HEK293 (cell line): ENCODE measurements at regions not wholly inside any gene's neighbourhood (a gene's known extent, or its start where the extent isn't known, plus 50 kb on each side); places are given as distances from the start of the nearest gene placed in this dataset.

Experiments
- HOXD13 ChIP-seq: sonication (generic); formaldehyde crosslinking; IDR thresholded peaks from 2 replicates; pipeline ENCODE4 v1.8.0; 2022; ENCODE audit warnings: missing genetic modification reagents, borderline replicate concordance
- KLF10 ChIP-seq: fragments of 450-650 bp; IDR thresholded peaks from 2 replicates; pipeline ENCODE4 v1.5.1; 2018; ENCODE audit warnings: missing biosample characterization, mild to moderate bottlenecking, missing genetic modification characterization
- KLF9 ChIP-seq: fragments of 450-650 bp; formaldehyde crosslinking; IDR thresholded peaks from 2 replicates; pipeline ENCODE4 v1.5.1; 2016; ENCODE audit warnings: missing biosample characterization, missing genetic modification characterization, low read depth
- SP7 ChIP-seq: fragments of 450-650 bp; formaldehyde crosslinking; IDR thresholded peaks from 2 replicates; pipeline ENCODE4 v1.5.1; 2016; ENCODE audit warnings: missing biosample characterization, missing genetic modification characterization
- ZBTB7A ChIP-seq: fragments of 450-650 bp; formaldehyde crosslinking; IDR thresholded peaks from 2 replicates; pipeline ENCODE4 v1.5.1; 2016; ENCODE audit warnings: low read depth, missing biosample characterization, missing genetic modification characterization
- ZNF501 ChIP-seq: fragments of 450-650 bp; formaldehyde crosslinking; IDR thresholded peaks from 2 replicates; pipeline ENCODE4 v1.5.1; 2016; ENCODE audit warnings: missing biosample characterization, missing genetic modification characterization
- ZNF830 ChIP-seq: fragments of 450-650 bp; IDR thresholded peaks from 2 replicates; pipeline ENCODE4 v1.5.0; 2018; ENCODE audit warnings: missing biosample characterization, missing genetic modification characterization, low read depth, mild to moderate bottlenecking, moderate library complexity
- TF ChIP-seq, protein P1 (sequence below): fragments of 450-650 bp; formaldehyde crosslinking; IDR thresholded peaks from 2 replicates; pipeline ENCODE4 v1.5.1; 2016; ENCODE audit warnings: missing biosample characterization, missing genetic modification characterization
- TF ChIP-seq, protein P2 (sequence below): fragments of 450-650 bp; formaldehyde crosslinking; optimal IDR thresholded peaks from 2 replicates; pipeline ENCODE3; 2016; ENCODE audit warnings: missing biosample characterization, mild to moderate bottlenecking, missing genetic modification characterization
- TF ChIP-seq, protein P3 (sequence below): fragments of 450-650 bp; formaldehyde crosslinking; IDR thresholded peaks from 2 replicates; pipeline ENCODE4 v1.5.1; 2016; ENCODE audit warnings: missing biosample characterization, missing genetic modification characterization, low read depth
- TF ChIP-seq, protein P4 (sequence below): fragments of 450-650 bp; IDR thresholded peaks from 2 replicates; pipeline ENCODE4 v1.5.1; 2018; ENCODE audit warnings: missing biosample characterization, mild to moderate bottlenecking, missing genetic modification characterization
- TF ChIP-seq, protein P5 (sequence below): fragments of 450-650 bp; formaldehyde crosslinking; IDR thresholded peaks from 2 replicates; pipeline ENCODE4 v1.5.1; 2016; ENCODE audit warnings: missing biosample characterization, missing genetic modification characterization
- TF ChIP-seq, protein P6 (sequence below): fragments of 450-650 bp; formaldehyde crosslinking; IDR thresholded peaks from 2 replicates; pipeline ENCODE4 v1.5.1; 2016; ENCODE audit warnings: missing biosample characterization, missing genetic modification characterization
- TF ChIP-seq, protein P7 (sequence below): fragments of 450-650 bp; formaldehyde crosslinking; IDR thresholded peaks from 2 replicates; pipeline ENCODE4 v1.5.1; 2016; ENCODE audit warnings: missing biosample characterization, missing genetic modification characterization

DNA sequence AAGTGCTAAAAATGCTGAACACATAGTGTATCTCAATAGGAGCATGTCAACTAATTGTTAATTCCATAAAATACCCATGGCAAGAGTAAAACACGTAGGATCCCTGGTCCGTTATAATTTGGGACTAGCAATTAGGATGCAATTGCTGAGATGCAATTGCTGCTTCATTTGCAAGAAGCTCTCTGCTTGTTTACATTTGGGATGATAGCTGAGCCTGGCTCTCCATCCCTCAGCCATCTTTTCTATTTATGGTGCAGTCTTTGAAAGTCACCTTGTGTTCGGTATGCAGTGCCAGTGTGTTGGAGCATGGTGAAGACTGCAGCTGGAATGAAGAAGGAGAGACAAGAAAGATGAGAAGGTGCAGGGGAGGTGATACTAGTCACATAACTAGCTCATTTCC lies 191.3 kb downstream of the SNX10 start:
- TF ChIP-seq ZNF501 (tag by site-specific recombination) (no peak), ZBTB7A (no peak), ZNF830 (tag by site-specific recombination) (no peak), KLF9 (tag by site-specific recombination) (no peak), KLF10 (tag by site-specific recombination) (no peak), SP7 (tag by site-specific recombination) (no peak), HOXD13 (CRISPR knock-in tag) (no peak)
- TF ChIP-seq, protein P1, sequence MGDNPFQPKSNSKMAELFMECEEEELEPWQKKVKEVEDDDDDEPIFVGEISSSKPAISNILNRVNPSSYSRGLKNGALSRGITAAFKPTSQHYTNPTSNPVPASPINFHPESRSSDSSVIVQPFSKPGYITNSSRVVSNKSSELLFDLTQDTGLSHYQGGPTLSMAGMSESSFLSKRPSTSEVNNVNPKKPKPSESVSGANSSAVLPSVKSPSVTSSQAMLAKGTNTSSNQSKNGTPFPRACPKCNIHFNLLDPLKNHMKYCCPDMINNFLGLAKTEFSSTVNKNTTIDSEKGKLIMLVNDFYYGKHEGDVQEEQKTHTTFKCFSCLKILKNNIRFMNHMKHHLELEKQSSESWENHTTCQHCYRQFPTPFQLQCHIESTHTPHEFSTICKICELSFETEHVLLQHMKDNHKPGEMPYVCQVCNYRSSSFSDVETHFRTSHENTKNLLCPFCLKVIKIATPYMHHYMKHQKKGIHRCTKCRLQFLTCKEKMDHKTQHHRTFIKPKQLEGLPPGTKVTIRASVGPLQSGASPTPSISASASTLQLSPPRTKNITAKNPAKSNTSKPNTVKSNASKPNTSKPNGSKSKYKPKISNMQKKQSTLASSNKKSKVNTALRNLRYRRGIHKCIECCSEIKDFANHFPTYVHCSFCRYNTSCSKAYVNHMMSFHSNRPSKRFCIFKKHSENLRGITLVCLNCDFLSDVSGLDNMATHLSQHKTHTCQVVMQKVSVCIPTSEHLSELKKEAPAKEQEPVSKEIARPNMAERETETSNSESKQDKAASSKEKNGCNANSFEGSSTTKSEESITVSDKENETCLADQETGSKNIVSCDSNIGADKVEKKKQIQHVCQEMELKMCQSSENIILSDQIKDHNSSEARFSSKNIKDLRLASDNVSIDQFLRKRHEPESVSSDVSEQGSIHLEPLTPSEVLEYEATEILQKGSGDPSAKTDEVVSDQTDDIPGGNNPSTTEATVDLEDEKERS (tag by site-specific recombination) = no peak
- TF ChIP-seq, protein P2, sequence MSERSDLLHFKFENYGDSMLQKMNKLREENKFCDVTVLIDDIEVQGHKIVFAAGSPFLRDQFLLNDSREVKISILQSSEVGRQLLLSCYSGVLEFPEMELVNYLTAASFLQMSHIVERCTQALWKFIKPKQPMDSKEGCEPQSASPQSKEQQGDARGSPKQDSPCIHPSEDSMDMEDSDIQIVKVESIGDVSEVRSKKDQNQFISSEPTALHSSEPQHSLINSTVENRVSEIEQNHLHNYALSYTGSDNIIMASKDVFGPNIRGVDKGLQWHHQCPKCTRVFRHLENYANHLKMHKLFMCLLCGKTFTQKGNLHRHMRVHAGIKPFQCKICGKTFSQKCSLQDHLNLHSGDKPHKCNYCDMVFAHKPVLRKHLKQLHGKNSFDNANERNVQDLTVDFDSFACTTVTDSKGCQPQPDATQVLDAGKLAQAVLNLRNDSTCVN (tag by site-specific recombination) = no peak
- TF ChIP-seq, protein P3, sequence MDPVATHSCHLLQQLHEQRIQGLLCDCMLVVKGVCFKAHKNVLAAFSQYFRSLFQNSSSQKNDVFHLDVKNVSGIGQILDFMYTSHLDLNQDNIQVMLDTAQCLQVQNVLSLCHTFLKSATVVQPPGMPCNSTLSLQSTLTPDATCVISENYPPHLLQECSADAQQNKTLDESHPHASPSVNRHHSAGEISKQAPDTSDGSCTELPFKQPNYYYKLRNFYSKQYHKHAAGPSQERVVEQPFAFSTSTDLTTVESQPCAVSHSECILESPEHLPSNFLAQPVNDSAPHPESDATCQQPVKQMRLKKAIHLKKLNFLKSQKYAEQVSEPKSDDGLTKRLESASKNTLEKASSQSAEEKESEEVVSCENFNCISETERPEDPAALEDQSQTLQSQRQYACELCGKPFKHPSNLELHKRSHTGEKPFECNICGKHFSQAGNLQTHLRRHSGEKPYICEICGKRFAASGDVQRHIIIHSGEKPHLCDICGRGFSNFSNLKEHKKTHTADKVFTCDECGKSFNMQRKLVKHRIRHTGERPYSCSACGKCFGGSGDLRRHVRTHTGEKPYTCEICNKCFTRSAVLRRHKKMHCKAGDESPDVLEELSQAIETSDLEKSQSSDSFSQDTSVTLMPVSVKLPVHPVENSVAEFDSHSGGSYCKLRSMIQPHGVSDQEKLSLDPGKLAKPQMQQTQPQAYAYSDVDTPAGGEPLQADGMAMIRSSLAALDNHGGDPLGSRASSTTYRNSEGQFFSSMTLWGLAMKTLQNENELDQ (tag by site-specific recombination) = no peak
- TF ChIP-seq, protein P4, sequence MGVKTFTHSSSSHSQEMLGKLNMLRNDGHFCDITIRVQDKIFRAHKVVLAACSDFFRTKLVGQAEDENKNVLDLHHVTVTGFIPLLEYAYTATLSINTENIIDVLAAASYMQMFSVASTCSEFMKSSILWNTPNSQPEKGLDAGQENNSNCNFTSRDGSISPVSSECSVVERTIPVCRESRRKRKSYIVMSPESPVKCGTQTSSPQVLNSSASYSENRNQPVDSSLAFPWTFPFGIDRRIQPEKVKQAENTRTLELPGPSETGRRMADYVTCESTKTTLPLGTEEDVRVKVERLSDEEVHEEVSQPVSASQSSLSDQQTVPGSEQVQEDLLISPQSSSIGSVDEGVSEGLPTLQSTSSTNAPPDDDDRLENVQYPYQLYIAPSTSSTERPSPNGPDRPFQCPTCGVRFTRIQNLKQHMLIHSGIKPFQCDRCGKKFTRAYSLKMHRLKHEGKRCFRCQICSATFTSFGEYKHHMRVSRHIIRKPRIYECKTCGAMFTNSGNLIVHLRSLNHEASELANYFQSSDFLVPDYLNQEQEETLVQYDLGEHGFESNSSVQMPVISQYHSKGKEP (tag by site-specific recombination) = no peak
- TF ChIP-seq, protein P5, sequence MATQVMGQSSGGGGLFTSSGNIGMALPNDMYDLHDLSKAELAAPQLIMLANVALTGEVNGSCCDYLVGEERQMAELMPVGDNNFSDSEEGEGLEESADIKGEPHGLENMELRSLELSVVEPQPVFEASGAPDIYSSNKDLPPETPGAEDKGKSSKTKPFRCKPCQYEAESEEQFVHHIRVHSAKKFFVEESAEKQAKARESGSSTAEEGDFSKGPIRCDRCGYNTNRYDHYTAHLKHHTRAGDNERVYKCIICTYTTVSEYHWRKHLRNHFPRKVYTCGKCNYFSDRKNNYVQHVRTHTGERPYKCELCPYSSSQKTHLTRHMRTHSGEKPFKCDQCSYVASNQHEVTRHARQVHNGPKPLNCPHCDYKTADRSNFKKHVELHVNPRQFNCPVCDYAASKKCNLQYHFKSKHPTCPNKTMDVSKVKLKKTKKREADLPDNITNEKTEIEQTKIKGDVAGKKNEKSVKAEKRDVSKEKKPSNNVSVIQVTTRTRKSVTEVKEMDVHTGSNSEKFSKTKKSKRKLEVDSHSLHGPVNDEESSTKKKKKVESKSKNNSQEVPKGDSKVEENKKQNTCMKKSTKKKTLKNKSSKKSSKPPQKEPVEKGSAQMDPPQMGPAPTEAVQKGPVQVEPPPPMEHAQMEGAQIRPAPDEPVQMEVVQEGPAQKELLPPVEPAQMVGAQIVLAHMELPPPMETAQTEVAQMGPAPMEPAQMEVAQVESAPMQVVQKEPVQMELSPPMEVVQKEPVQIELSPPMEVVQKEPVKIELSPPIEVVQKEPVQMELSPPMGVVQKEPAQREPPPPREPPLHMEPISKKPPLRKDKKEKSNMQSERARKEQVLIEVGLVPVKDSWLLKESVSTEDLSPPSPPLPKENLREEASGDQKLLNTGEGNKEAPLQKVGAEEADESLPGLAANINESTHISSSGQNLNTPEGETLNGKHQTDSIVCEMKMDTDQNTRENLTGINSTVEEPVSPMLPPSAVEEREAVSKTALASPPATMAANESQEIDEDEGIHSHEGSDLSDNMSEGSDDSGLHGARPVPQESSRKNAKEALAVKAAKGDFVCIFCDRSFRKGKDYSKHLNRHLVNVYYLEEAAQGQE (tag by site-specific recombination) = no peak
- TF ChIP-seq, protein P6, sequence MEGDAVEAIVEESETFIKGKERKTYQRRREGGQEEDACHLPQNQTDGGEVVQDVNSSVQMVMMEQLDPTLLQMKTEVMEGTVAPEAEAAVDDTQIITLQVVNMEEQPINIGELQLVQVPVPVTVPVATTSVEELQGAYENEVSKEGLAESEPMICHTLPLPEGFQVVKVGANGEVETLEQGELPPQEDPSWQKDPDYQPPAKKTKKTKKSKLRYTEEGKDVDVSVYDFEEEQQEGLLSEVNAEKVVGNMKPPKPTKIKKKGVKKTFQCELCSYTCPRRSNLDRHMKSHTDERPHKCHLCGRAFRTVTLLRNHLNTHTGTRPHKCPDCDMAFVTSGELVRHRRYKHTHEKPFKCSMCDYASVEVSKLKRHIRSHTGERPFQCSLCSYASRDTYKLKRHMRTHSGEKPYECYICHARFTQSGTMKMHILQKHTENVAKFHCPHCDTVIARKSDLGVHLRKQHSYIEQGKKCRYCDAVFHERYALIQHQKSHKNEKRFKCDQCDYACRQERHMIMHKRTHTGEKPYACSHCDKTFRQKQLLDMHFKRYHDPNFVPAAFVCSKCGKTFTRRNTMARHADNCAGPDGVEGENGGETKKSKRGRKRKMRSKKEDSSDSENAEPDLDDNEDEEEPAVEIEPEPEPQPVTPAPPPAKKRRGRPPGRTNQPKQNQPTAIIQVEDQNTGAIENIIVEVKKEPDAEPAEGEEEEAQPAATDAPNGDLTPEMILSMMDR (tag by site-specific recombination) = no peak
- TF ChIP-seq, protein P7, sequence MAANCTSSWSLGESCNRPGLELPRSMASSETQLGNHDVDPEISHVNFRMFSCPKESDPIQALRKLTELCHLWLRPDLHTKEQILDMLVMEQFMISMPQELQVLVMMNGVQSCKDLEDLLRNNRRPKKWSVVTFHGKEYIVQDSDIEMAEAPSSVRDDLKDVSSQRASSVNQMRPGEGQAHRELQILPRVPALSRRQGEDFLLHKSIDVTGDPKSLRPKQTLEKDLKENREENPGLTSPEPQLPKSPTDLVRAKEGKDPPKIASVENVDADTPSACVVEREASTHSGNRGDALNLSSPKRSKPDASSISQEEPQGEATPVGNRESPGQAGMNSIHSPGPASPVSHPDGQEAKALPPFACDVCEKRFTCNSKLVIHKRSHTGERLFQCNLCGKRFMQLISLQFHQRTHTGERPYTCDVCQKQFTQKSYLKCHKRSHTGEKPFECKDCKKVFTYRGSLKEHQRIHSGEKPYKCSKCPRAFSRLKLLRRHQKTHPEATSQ (tag by site-specific recombination) = no peak
